NCI-H748 treated with DMSO at 0.1 percent for 48 hours (cell line): ENCODE measurements at regions not wholly inside any gene's neighbourhood (a gene's known extent, or its start where the extent isn't known, plus 50 kb on each side); places are given as distances from the start of the nearest gene placed in this dataset.
"Not testable (repeated sequence)": the region's sequence is repeated elsewhere in the genome, so short reads cannot be mapped to it uniquely, and the experiment has no call there.

Experiments
- DNase-seq: peaks from one replicate; lab custom pipeline; 2025; lab: John Stamatoyannopoulos, UW

DNA sequence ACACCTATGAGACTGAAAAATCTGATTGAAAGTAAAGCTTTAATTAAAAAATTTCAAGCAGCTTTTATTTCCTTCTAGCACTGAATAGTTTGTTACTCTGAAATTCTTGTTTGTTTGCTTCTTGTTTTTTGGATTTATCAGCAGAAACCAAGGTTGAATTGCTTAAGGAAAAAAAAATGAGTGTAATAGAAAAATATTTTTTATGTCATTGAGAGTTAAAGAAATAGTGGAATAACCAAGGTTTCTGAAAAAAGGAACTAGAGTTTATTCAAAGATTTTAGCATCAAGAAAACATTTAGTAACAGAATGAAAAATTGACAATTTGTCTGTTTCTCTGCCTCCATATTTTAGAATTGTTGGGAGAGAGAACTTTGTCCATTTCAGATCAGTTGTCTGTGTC, 1852.2 kb downstream of the PCDH7 start:
- DNase-seq: no peak

- no peak for DNase-seq
These were observed 1854.6 kb downstream of the PCDH7 start for GRCh38 chr4:32574803-32575202.

DNA sequence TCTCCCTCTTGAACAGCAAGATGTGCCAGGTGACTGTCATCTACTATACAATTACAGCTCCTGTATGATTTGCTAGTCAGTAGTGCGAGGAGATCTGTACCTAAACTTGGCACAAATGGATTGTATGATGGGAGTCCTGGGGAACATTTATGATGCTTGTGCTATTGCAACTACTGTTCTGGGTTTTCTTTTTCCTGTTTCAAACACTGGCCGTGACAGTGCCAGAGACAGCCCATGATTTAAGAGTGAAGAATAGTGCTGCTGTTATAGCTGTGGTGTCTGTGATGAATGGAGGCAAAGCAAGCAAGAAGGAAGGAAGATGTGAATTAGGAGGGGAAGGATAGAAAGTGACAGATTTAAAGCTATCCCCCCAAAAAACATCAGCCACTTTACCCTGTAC, 1868.9 kb downstream of the PCDH7 start:
- DNase-seq: no peak

GRCh38 chr4:32589853-32590252, 1869.7 kb downstream of the PCDH7 start:
- DNase-seq: no peak

- no peak for DNase-seq
These were observed 1877.2 kb downstream of the PCDH7 start for GRCh38 chr4:32597354-32597753.

GRCh38 chr4:32601848-32602247, 1881.7 kb downstream of the PCDH7 start:
- DNase-seq: no peak

DNA sequence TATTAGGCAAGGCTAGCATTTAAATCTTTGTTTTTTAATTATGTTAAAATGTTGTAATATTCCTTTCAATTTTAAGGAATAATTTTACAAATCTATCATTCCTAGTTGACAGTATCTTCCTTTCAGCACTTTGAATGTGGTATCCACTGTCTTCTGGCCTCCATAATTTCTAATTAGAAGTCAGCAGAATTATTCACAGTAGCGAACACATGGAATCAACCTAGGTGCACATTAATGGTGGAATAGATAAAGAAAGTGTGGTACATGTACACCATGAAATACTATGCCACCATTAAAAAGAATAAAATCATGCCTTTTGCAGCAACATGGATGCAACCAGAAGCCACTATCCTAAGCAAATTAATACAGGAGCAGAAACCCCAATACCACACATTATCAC, 1887.8 kb downstream of the PCDH7 start:
- no peak for DNase-seq

- no peak for DNase-seq
These were observed 1904.9 kb downstream of the PCDH7 start for GRCh38 chr4:32624943-32625603.

DNA sequence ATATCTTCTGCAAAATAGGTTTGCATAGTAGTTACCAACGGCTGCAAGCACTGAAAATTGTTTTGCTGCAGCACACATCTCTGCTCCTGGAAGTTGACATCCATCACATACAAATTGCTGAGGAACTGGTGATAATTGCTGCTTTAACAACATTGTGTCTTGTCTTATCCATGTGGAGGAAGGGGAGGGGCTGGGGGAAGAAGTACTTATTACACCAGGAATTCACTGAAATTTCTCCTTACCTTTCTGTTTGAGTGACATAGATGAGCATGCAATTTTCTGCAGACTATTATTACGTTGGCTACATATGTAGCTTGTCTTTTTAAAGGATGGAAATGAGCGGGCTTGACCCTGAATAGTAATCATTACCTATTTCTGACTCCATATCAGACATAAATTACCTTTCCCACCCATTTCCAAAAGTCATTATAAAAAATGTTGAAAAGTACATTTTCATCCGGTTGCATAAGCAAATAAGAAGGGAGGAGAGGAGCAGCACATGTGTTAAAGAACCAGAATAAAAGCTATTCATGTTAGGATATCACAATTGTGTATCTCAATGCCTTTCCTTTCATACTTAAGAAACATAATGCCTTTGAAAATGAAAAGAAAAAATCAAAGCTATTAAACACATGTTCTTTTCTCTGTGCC, 1905.6 kb downstream of the PCDH7 start:
- DNase-seq: no peak

- DNase-seq: no peak
These were observed 1911.7 kb downstream of the PCDH7 start for GRCh38 chr4:32631831-32632230.

DNA sequence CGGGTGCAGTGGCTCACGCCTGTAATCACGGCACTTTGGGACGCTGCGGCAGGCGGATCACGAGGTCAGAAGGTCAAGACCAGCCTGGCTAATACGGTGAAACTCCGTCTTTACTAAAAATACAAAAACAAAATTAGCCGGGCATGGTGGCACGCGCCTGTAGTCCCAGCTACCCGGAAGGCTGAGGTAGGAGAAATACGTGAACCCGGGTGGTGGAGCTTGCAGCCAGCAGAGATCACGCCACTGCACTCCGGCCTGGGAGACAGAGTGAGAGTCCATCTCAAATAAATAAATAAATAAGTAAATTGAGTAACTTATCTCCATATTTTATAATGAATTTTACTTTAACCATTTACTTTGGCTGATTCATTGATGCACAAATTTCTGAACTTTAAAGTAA, 1913.3 kb downstream of the PCDH7 start:
- no peak for DNase-seq

DNA sequence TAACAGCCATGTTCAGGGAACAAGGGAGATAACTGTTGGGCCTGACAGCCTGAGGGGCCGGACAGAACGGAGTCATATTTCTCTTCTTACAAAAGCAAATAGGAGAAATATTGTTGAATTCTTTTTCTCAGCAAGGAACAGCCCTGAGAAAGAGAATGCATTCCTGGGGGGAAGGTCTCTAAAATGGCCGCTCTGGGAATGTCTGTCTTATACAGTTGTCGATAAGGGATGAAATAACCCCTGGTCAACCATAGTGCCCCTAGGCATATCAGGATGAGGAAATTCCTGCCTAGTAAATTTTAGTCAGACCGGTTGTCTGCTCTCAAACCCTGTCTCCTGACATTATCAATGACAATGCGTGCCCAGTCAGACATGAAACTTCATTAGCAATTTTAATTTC, 1925.5 kb downstream of the PCDH7 start:
- no peak for DNase-seq

DNA sequence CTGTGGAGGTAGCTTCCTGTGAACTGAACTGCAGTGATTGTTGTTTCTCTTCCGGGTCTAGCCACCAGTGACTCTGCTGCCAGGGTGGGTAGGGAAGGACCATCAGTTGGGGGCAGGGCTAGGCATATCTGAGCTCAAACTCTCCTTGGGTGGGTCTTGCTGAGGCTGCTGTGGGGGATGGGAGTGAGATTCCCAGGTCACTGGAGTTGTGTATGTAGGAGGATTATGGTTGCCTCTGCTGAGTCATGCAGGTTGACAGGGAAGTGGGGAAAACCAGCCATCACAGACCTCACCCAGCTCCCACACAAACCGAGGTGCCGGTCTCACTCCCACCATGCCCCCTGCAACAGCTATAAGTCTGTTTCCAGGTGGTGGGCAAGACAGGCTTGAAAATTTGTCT, 1937.8 kb downstream of the PCDH7 start:
- DNase-seq: no peak

GRCh38 chr4:32661229-32661628, 1941.1 kb downstream of the PCDH7 start:
- no peak for DNase-seq

- no peak for DNase-seq
These were observed 1942.6 kb downstream of the PCDH7 start for GRCh38 chr4:32662803-32663202.

- DNase-seq: no peak
These were observed 1952.2 kb downstream of the PCDH7 start for GRCh38 chr4:32672359-32672758.

- DNase-seq: no peak
These were observed 1960.8 kb downstream of the PCDH7 start for GRCh38 chr4:32680946-32681345.

DNA sequence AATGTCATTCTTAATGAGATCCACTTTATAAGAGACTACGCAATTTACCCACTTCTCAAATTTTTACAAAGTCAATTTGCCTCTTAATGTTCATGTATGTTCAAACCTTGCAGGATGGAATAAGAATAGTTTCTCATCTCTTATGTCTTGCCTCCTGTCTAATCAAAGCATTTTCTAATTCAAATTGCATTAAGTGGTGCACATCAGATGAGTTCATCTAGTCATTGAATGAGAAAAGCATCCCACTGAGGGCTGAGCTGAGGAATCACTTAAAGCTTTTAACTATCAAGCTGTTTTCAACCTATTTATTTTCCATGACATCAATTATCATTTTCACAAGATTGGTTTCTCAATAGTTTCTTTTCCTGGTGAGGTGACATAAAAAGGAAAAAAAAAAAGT, 1964.0 kb downstream of the PCDH7 start:
- no peak for DNase-seq

DNA sequence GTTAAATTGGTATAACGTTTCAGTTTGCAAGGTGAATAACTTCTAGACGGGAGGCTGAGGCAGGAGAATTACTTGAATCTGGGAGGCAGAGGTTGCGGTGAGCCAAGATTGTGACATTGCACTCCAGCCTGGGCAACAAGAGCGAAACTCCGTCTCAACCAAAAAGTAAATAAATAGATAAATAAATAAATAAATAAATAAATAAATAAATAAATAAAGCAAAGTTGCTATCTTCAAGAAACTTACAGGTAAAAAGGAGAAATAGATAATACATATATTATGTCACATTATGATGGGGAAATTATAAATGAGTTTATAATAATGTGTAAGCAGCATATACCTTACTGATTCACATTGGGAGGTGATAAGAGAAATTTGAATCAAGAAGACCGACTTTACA, 1966.0 kb downstream of the PCDH7 start:
- no peak for DNase-seq

- no peak for DNase-seq
These were observed 1969.3 kb downstream of the PCDH7 start for GRCh38 chr4:32689518-32689917.

- DNase-seq: no peak
These were observed 1977.2 kb downstream of the PCDH7 start for GRCh38 chr4:32697281-32697814.

DNA sequence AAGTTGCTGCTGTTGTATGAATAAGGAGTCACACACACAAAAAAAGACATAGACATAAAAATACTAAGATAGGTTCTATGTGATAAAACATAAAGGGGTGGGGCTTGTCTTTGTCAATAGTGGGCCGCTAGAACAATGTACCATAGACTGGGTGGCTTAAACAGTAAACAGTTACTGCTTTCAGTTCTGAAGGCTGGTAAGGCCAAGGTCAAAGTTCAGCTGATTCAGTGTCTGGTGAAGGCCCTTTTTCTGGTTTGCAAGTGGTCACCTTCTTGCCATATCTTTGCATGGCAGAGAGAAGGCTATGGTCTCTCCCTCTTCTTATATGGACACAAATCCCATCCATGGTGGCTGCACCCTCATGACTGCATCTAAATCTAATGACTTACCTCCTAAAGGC, 1980.7 kb downstream of the PCDH7 start:
- DNase-seq: no peak

- DNase-seq: no peak
These were observed 1986.7 kb downstream of the PCDH7 start for GRCh38 chr4:32706893-32707292.

DNA sequence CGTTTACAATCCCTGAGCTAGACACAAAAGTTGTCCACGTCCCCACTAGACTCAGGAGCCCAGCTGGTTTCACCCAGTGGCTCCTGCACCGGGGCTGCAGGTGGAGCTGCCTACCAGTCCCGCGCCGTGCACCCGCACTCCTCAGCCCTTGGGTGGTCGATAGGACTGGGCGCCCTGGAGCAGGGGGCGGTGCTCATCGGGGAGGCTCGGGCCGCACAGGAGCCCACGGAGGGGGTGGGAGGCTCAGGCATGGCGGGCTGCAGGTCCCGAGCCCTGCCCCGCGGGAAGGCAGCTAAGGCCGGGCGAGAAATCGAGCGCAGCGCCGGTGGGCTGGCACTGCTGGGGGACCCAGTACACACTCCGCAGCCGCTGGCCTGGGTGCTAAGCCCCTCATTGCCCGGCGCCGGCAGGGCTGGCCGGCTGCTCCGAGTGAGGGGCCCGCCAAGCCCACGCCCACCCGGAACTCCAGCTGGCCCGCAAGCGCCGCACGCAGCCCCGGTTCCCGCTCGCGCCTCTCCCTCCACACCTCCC, 1996.0 kb downstream of the PCDH7 start:
- not testable (repeated sequence) for DNase-seq
